ENCODE measurements at regions not wholly inside any gene's neighbourhood (a gene's known extent, or its start where the extent isn't known, plus 50 kb on each side); places are given as distances from the start of the nearest gene placed in this dataset.

DNA sequence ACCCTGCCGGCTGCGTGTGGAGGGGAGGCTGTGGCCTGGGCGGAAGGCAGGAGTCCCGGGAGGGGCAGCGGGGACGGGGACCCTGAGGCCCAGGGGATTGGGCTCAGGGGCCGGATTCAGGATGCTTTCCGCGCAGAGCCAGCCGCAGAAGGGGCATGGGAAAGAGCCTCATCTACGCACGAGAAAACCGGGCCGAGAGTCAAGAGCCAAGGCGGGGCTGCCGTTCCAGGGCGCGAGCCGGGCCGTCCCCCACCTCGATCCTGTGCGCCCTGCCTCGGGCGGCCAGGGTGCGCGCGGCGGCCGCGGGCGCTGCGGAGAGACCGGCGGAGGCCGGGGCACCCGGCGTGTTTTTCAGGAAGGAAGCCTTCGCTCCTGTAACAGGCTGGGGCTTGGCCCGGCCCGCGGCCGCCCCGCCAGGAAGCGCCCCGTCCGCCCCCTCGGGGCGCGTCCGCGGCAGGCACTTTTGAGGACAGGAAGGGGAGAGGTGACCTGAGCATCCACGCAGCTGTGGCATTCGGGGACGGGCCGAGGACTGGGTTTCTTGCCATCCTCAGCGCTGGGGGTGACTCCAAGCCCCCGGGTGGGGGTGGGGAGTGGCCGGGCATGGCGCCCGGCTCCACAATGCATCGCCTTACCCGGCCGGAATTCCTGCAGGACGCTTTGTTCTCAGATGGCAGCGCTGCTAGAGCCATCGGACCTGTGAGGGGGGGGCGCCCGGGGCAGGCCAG is 62.3 kb upstream of the GATA2 start:
- no peak for TF ChIP-seq POLR2A (IDR thresholded peaks at IDR 0.05)
- TF ChIP-seq, protein P1, sequence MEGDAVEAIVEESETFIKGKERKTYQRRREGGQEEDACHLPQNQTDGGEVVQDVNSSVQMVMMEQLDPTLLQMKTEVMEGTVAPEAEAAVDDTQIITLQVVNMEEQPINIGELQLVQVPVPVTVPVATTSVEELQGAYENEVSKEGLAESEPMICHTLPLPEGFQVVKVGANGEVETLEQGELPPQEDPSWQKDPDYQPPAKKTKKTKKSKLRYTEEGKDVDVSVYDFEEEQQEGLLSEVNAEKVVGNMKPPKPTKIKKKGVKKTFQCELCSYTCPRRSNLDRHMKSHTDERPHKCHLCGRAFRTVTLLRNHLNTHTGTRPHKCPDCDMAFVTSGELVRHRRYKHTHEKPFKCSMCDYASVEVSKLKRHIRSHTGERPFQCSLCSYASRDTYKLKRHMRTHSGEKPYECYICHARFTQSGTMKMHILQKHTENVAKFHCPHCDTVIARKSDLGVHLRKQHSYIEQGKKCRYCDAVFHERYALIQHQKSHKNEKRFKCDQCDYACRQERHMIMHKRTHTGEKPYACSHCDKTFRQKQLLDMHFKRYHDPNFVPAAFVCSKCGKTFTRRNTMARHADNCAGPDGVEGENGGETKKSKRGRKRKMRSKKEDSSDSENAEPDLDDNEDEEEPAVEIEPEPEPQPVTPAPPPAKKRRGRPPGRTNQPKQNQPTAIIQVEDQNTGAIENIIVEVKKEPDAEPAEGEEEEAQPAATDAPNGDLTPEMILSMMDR (IDR thresholded peaks at IDR 0.05): no peak
